ENCODE measurements at regions not wholly inside any gene's neighbourhood (a gene's known extent, or its start where the extent isn't known, plus 50 kb on each side); places are given as distances from the start of the nearest gene placed in this dataset.
A peak's percentile ranks its signal among the peaks of the same experiment; 100 is the strongest.

DNA sequence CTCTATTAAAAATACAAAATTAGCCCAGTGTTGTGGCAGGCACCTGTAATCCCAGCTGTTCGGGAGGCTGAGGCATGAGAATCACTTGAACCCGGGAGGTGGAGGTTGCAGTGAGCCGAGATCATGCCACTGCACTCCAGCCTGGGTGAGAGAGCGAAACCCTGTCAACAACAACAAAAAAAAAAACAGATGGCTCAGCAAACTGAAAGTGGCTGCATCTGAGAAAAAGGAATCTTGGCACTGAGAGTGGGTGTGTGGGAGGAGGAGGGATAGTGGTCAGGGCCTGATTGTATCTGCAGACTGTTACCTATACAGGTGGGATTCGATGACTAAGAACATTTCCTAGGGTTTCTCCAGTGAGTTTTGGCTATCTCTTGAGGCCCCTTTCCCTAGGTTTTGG lies 122.2 kb upstream of the BARHL2 start:
- DNase-seq (ENCODE audit: low read depth in 1 of 2, low spot score in 2 of 2) = no peak
- Histone ChIP-seq H3K23ac (ENCODE audit: insufficient read length) (no peak overlapping the region), H2BK20ac (ENCODE audit: low read length) (no peak overlapping the region), H3K4me1 (replicated peaks in 1 of 4; ENCODE audit: control insufficient read depth in 3 of 4, insufficient read depth in 4 of 4, low read length in 3 of 4) (peaks cover 12 to 38% (median 33%) of the 10 kb centered on the region in 4 experiments), H4K20me1 (replicated peaks in 1 of 2; ENCODE audit: control insufficient read depth in 1 of 2, insufficient read depth in 2 of 2, low read length in 2 of 2) (peaks cover 0 to 12% of the 10 kb centered on the region in 2 experiments), H3K23me2 (ENCODE audit: low read depth, low read length) (peaks cover 8% of the 10 kb centered on the region; the same call in 1 of the 2 replicates), H3K27me3 (replicated peaks in 1 of 4; ENCODE audit: control insufficient read depth in 3 of 4, extremely low read depth in 1 of 4, insufficient read depth in 3 of 4, low read length in 3 of 4) (peaks cover 50 to 90% (median 79%) of the 10 kb centered on the region in 4 experiments), H3K27ac (ENCODE audit: low read depth, low read length) (no peak overlapping the region), H2BK120ac (replicated peaks; ENCODE audit: low read depth, low read length) (no peak overlapping the region), H2BK15ac (ENCODE audit: low read length) (no peak overlapping the region), H2BK12ac (ENCODE audit: low read depth, low read length) (peak overlapping the region; percentile 40; the same call in 1 of the 2 replicates), H4K5ac (ENCODE audit: insufficient read length, low read depth, low read length) (no peak overlapping the region), H3K4ac (replicated peaks; ENCODE audit: insufficient read length, low read depth, low read length) (no peak overlapping the region), H3K79me2 (ENCODE audit: control insufficient read depth in 1 of 2, insufficient read depth in 2 of 2, low read length in 2 of 2) (no peaks in the 10 kb centered on the region), H3K9me3 (ENCODE audit: insufficient read depth in 2 of 2, low read depth in 1 of 2, low read length in 1 of 2) (no peaks in the 10 kb centered on the region), H4K8ac (ENCODE audit: extremely low read depth, insufficient read depth, low read length) (no peak overlapping the region), H3K36me3 (ENCODE audit: control insufficient read depth in 2 of 4, insufficient read depth in 4 of 4, low read length in 3 of 4) (peaks cover 0 to 3% (median 0%) of the 10 kb centered on the region in 4 experiments; a peak in 1 of 8 replicates), H3K4me2 (ENCODE audit: insufficient read depth in 1 of 2, low read depth in 2 of 2, low read length in 2 of 2) (peak overlapping the region; percentile 45 to 59; a peak in 3 of 4 replicates), H3K56ac (replicated peaks; ENCODE audit: insufficient read length, low read depth, low read length) (no peak overlapping the region), H2BK5ac (ENCODE audit: low read depth, low read length) (no peak overlapping the region), H2AFZ (ENCODE audit: low read length) (no peak overlapping the region), H3K9ac (replicated peaks in 1 of 4; ENCODE audit: extremely low read depth in 1 of 4, low read depth in 3 of 4, low read length in 3 of 4) (no peak overlapping the region), H3K14ac (ENCODE audit: insufficient read length) (no peak overlapping the region), H4K91ac (replicated peaks; ENCODE audit: insufficient read length, low read length) (no peak overlapping the region), H3K79me1 (ENCODE audit: low read depth, low read length) (no peaks in the 10 kb centered on the region), H3K18ac (ENCODE audit: extremely low read depth, low read length) (no peak overlapping the region), H3K4me3 (ENCODE audit: extremely low read depth in 1 of 4, insufficient read depth in 2 of 4, low read depth in 3 of 4, low read length in 4 of 4) (no peak overlapping the region; a peak in 1 of 8 replicates), H2AK5ac (ENCODE audit: low read depth, low read length) (no peak overlapping the region)
- WGBS, 2 experiments (ENCODE audit: extremely low coverage in 1 of 2, insufficient coverage in 1 of 2, insufficient read length in 1 of 2, insufficient replicate concordance in 2 of 2, low coverage in 1 of 2, low lambda C conversion rate in 2 of 2, missing lambda C conversion rate in 1 of 2) = 44% methylated on average over 4 of the region's 5 CpGs; no CpG with 5 or more reads in 1 of the 2 experiments
- no peak for FAIRE-seq
- CTCF ChIA-PET (ENCODE audit: partially characterized antibody) = interaction anchor here (0.9 to 2.9 kb wide), 8 partner anchors 12 to 326 kb away, joined by 3 to 16 read pairs (median 6); partner anchors contain the start of gene BARHL2
- no peak for TF ChIP-seq EGR1 (IDR thresholded peaks at IDR 0.05; ENCODE audit: borderline replicate concordance, low read depth, low read length)
- no peak for TF ChIP-seq BACH1 (IDR thresholded peaks at IDR 0.05; ENCODE audit: low read length)
- TF ChIP-seq RNF2 (IDR thresholded peaks at IDR 0.05; ENCODE audit: borderline replicate concordance, low read depth, low read length, missing control alignments, poor library complexity, severe bottlenecking) = peak; percentile 64
- TF ChIP-seq NRF1 (IDR thresholded peaks at IDR 0.05; ENCODE audit: low read depth, low read length) = no peak
- TF ChIP-seq SUZ12 (IDR thresholded peaks at IDR 0.05; ENCODE audit: low read length) = peak; percentile 24; the same call in 1 of the 2 replicates
- TF ChIP-seq EZH2 (IDR thresholded peaks at IDR 0.05; ENCODE audit: low read depth, low read length, severe bottlenecking) = peak; percentile 5
- POLR2A ChIA-PET (ENCODE audit: partially characterized antibody) = interaction anchor here (0.6 to 1.5 kb wide), 8 partner anchors 11 to 182 kb away, joined by 3 to 5 read pairs (median 4); partner anchors contain the start of gene ZNF644

Measured in H1 (cell line).